ENCODE measurements at regions not wholly inside any gene's neighbourhood (a gene's known extent, or its start where the extent isn't known, plus 50 kb on each side); places are given as distances from the start of the nearest gene placed in this dataset.

DNA sequence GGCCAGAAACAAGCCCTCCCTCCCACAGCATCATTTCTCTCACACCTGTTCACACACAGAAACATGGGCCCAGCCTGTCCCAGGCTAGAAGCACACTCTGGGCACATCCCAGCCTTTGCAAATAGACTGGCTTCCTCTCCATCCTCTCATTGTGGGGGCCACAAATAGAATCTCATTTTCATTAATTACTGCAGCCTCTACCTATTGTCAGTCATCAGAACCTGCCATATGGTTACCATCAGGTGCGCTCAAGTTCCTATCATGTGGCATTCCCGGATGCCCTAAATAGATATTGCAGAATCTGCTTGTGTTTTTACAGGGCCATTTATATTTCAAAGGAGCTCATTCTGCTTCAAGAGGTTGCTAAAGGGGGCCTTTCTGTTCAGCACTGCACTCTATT, 460.7 kb downstream of the BCL11A start:
- DNase-seq = no peak

DNA sequence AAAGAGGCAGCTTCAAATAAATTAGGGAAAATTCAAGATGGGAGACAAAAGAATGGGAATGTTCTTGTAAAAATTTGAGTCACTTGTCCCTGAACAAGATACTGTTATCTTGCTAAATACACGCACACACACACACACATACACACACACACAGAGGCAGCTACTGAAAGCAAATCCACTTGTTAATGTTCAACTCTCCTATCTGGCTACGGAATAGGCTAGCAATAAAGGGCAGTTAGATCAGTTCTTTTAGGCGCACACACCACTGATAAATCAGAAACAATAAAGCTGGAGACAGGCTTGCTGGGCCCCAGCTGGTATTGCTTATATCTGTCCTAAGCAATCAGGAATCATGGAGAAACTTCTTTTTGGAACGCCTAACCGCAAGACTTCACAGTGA, 461.6 kb downstream of the BCL11A start:
- DNase-seq = no peak

DNA sequence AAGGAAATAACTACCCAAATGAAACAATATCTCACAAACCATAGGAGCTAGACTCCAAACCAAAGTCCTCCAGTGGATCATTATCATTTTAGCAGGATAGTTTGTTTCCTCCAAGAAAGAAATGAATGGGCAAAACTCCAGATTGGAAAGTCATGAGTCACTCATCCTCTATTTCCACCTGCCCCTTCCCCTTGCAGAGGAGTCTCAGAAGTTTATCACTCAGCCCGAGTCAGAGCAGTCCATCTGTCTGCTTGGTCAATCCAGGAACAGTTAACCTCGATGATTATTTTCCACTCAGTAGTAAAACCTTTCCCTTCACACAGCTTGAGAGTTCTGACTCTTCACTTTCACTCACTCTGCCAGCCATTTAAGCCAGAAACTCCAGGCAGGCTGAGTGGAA, 462.2 kb downstream of the BCL11A start:
- no peak for DNase-seq

DNA sequence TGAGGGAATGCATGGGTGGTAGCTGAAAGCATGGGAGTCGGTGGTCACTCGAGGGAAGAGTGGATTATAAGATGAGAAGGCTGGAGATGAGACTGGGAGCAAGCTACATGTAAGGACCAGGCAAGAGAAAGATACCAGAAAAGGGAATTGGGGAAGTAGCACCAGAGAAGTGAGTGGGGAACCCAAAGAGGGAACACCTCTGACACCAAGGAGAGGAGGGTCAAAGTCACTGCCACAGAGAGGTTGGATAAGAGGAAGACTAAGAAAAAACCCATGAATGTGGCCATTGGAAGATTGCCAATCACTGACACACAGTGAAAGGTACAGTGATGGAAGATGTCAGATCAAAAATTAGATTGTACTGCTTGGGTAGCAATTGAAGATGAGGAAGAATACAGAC, 473.9 kb downstream of the BCL11A start:
- no peak for DNase-seq

DNA sequence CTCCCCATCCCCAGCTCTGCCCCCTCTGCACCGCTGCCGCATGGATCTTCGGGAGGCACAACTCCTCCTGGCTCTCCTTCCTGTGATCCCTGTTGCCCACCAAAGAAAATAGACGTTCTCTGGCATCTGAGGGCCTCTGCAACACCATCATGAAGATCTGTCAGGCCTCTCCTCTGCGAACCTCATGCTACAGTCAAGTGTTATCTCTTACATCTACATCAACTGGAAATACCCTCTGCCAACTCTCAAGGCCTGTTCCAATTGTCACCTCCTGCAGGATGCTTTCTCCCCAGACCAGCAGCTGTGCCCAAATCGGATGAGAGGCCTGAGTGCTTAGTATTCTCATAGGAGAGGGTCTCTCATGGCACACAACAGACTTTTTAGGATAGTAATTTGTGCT, 478.4 kb downstream of the BCL11A start:
- DNase-seq = no peak

DNA sequence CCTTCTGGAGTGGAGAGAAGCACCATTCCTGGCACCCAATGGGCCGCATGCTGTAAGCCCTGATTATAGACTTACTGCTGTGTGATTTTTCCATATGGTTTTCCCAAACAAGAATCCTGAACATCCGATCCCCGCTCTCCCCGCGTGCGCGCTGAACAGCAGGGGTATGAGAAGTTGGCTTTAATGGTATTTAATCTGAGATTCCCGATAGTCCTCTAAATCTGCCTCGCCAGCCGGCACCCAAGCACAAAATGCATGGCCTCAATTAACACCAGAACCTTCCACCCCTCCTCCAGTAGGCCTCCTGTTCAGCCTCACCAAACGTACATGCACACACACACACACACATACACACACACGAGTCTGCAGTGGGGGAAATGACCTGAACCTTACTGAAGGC, 480.3 kb downstream of the BCL11A start:
- no peak for DNase-seq

DNA sequence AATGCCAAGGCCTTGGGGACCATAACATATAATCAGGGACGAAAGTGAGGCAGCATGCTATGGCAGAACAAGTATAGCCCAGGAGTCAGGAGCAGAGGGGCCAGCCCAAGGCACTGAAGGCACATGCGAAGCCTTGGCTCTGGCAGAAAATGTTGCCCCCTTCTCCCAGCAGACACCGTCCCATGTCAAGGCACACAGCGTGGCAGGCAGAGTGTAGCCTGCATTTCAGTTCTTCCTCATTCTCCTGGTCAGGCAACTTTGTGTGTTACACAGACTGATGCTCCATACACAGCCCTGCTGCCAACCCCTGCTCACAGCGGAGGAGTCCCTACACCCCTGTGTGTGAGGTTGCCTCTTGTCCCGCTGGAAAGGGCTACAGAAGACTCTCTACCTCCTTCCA, 480.8 kb downstream of the BCL11A start:
- no peak for DNase-seq

DNA sequence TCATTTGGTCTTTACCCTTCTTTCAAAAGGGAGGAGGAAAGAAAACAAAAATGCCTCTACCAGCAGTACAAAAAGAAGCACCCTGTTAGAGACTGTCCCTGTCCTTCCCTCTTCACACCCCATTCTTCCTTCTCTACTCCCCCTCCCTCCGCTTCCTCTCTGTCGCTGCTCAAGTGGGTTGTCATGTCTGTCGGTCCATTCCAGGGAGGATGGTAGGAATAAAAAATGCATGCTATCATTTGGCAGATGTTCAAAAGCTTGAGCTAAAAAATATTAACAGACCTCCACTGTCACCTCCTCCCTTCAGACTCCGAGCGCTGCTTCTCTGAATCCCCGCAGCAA, 482.0 kb downstream of the BCL11A start:
- no peak for DNase-seq

DNA sequence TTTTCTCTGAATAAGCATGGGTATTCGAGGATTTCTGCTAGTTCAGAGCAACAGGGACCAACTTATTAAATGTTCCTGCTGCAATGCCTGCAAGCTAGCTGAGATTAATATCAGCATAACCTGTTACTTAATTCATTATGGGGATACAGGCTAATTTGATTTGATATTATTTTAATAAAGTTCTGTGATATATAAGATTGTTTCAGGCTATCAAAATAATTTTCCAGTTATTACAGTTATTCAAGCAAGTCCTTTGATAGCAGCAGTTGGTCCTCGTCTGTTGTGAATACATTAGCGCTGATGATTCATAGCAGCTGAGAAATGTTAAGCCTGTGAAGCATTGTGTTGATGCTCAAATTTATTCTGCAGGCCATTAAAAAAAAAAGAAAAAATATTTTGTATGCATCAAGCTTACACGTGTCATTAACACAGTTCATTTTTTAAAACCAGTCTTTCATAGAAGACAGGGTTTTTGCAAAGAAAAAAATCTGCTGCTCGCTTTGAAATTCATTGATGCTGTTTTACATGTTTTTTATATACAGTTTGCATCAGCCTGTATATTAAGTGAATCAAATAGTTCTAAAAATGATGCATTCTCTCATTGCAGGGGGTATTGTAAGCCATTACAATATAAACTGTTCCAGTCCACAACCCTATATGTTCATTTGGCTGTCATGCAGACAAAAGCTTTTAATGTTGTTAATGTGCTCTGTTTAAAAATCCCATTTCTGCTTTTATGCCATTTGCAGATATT, 482.5 kb downstream of the BCL11A start:
- no peak for DNase-seq

DNA sequence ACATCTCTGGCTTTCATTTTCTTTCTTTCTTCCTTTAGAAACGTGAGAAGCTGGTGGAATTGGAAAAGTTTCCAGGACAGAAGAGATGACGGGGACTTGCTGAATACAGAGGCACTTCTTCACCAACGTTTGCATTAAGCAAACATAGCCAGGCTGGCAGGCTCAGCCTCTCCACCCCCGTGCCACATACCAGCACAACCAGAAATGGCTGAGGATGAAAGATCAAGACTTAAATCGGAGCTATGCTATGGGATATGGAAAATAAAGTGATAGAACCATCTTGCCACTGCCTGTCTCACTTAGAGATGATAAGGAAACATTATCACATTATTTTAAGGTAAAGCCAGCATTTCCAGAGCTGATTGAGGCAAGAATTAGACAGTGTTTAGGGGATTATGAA, 483.3 kb downstream of the BCL11A start:
- DNase-seq = no peak

DNA sequence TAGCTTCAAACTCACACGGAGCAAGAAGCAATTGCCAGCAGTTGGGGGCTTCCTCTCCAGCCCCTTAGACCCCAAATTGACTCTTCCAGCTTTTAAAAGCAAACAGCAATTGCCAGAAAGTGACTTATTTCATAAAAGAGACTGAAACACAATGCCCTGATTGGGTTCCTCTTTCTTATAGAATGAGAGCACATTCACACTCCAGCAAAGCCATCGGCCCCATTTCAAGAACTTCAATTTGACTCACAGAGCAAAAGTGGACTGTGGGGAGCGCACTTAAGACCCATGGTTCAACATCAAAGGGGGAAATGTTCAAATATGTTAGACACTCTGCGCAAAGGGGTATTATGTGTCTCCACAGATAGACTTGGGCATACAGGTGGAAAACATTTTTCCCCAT, 484.7 kb downstream of the BCL11A start:
- DNase-seq = no peak

DNA sequence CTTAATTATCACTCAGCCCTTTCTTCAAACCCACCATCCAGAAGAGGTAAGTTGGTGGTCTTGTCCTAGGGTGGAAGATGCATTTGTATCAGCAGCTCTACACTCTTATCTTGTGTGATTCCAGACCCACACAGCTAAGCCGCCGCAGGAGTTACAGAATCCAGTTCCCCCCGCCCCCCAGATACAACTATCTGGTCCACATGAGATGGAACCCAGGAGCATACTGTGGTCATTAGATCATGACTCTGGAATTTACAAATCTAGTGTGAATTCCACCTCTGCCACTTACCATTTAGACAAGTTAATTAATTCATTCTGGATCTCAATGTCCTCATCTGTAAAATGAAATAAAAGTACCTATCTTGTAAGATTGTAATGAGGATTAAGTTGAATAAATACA, 486.4 kb downstream of the BCL11A start:
- DNase-seq = no peak

DNA sequence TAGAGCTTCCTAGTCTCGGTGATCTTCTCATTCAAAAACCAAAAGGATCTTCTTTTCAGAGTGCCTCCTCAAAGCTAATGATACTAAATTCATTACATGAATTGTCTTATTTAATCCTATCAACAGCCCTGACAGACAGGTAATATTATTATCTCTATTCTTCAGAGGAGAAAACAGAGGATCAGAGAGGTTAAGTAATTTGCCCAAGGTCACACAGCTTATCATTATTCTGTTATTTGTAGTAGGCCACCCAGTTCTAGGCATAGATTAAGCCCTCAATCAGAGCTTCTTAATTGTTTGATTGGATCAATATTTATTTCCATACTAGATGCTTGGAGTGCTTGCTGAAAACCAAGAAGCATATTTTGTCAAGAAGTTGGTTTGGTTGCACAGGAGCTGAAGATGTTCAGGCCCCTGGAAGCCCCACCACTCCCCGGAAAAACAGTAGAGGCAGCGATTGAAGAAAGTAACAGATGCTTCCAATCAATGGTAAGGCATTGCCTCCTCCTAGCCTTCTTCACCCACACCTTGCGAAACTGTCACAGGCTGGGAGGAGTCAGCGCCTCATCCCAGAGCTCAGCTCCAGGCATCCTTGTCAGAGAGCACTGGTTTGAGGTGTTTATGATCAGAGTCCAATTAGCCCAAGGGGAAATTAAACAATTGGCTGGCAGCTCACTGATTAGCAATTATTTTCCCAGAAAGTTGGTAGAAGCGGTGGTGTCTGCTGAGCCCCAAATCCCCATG, 487.2 kb downstream of the BCL11A start:
- no peak for DNase-seq

DNA sequence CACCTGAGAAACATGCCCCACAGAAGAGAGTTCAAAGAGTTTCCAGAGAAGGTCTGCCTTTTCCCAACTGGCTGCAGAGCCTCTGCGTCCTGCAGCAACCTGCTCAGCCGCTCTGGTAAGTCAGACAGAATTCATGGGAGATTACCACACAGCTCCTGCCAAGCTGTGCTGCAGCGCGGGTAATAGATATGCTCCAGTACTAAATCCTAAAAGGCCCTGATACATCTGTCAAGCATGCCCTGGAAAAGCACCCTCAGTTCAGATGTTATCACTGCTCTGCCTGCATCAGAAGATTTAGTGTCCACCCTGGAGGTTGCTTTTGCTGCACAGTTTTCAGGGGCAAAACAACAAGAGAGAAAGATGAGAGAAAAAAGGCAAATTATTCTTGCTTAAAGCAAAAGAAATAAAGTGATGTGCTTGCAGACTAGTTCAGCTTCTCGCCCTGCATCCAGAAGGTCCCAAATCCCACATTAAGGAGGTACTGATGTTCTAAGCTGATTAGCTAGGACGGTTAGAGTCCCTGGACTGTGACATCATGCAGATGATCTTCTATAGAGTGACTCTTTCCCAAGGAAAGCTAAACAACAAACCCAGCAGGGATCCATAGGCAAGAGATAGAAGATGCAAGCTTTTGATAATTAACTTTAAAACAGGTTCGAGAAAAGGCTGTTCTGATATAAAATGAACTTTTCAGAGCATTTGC, 488.6 kb downstream of the BCL11A start:
- no peak for DNase-seq

DNA sequence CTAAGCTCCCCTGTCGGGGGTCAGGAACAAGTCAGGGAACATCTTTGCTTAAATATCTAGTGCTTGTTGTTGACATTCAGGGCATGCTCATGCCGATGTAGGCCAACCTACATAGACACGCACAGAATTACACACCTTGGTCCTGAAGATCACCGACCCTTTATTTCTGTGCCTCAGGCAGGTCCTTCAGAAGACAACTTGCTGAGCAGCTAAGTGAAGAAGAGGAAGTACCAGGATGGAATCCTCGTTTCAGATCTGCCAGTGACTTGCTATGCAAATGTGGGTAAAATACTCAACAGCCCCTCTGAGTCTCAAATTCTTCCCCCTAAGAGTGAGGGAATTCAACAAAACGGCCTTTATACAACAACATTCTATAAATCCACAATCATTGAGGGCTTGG, 494.7 kb downstream of the BCL11A start:
- DNase-seq = no peak

DNA sequence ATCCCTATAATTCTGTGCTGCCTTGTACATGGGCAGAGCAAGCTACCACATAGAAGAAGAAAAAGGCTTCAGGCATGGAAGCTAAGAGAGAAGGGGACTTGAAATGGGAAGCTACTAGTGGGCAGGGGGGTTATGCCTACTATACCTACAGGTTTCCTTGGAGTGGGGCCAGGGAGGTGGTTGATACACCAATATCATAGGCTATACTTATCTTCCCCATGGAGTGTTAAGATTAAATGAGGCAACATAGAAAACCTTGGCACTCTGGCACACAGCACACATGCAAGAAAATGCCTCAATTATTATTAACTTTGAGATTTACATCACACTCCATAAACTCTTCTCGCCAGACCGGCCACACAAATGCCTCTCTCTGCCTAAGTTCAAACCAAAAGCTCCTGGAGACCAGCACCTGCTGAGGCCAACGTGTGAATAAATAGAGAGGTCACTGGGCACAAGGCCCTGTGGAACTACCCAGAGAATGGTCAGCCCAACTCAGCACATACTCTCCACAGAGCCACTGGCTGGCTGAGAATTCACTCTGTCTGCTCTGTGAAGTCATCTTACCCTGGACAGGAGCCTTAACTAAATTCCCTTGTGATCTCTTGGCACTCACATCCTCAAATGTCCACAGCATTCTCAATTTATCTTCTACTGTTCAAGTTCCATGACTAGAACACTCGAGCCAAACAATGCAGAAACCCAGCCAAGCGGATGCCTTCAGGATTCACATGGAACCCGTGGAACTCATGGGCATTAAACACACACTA, 498.7 kb downstream of the BCL11A start:
- DNase-seq = no peak

DNA sequence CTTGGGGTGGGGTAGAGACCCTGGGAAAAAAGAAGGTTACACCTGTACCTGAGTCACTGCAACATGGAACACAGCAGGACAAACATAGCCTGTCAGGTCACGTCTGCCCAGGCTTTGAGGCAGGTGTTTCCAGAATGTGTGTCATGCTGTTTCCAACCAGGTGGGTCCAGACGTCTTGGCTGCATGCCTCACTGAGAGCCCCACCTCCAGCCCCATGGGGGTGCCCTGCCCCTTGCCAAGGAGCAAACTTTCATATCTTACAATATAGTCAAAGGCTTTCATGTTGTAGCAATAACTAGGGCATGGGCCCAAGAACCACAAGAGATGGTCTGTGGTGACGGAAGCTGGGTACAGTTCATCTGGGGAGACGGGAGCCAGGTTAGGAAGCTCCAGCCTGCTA, 499.7 kb downstream of the BCL11A start:
- DNase-seq = no peak

DNA sequence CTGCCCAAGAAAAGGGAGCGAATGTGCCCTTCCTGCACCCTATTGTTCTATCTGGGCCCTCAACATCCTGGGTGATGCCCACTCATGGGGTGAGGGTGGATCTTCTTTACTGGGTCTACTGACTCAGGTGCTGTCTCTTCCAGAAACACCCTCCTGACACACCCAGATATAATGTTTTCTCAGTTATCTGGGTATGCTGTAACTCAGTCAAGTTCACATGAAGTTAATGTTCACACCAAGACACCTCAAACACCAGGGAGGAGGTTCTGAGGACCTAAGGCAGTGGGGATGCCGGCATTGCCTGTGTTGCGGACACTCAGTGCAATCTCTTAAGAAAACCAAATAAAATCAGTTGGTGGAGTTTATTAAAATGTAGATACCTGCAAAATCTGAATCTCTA, 500.9 kb downstream of the BCL11A start:
- DNase-seq = no peak

DNA sequence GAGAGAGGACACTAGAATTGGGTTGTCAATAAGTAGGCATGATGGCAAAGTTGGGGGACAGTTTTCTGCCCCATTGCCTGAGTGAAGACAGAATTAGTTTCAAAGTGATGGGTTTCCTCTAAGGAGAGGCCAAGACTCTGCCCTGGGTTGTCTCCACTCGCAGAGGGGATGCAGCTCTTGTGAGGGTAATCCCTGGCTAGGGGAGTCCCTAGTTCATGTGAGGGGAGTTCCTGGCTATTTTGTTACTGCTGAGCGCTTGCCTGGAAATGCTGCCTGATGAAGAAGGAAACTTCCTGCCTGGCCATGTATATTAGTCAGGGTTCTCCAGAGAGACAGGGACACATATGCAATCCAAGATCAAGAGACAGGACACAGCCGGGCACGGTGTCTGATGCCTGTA, 501.5 kb downstream of the BCL11A start:
- no peak for DNase-seq

DNA sequence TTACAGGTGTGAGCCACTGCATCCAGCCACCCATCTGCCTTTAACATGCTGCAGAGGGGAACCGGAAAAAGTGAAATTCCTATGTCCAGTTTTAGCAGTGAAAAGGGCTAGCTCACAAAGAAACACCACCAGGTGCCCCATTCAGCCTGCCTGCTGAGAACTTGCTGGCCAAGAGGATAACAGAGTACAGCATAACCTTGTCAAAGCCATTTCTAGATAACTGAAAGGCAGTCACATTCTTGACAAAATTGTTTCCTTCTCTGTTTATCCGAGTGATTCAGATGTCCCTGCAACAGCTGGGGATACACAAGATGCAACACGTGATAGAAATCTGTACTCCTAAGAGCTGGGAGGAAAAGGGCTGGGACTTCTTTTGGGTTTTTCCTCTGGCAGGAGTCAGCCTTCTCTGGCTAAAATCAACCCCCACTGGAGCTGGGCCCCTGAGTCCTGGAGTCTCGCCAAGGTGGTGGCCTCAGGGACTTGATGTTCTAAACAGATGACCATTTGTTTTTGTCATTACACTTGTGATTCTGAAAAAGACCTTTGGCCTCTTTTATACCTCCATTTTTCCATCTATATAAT, 505.4 kb downstream of the BCL11A start:
- no peak for DNase-seq

DNA sequence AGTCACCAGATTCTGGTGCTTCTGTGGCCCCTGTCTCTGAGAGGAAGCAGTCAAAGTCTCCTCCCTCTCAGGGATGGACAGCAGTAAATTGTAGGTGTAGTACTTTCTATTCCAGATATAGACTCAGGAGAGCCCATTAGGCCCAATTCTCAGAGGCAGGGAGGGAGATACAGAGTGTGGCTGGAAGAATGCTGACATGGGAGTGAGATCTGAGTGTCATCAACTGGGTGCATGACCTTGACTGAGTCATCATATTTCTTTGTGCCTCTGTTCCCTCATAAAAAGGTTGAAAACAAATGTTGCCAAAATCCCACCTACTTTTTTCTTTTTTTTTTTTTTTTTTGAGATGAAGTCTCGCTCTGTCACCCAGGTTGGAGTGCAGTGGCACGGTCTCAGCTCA, 506.1 kb downstream of the BCL11A start:
- no peak for DNase-seq

DNA sequence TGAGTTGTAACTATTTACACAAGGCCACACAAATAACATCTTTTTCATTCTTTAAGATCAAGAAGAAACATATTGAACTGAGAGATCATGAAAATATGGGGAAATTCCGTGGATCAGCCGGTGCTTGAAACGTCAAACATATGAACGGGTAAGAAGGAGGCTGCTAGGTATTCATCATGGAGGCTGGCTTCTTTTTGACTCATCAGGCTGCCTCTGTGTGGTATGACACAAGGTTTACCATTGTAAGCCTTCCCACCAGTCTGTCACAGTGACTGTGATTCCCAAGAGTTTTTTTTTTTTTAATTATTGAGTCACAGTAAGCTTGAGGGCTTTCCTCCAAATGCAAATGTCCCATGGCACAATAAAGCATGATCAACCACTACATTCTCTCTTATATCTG, 506.9 kb downstream of the BCL11A start:
- DNase-seq = no peak

DNA sequence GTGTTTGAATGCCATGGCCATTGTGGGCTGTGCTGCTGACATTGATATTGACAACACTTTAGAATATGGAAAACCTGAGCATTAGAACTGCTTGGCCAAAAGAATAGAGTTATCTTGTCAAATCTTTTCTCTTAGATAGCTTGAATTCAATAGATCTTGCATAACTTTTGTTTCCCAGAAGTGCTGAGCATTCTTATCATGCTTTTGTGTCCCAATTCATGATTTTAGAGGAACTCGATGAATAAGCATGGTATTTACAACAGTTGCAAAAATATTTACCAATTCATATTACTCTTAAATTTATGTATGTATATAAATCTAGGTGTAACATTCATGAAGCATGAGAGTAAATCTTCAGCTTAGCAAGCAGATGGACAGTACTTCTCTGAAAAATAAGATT, 508.0 kb downstream of the BCL11A start:
- no peak for DNase-seq
